Upper lobe of left lung (tissue), 4 donors: ENCODE measurements at regions not wholly inside any gene's neighbourhood (a gene's known extent, or its start where the extent isn't known, plus 50 kb on each side); places are given as distances from the start of the nearest gene placed in this dataset.

Experiments
- CTCF ChIP-seq, 6 experiments: fragments of 450-650 bp in 4 of 6; fragments of 200-600 bp in 2 of 6; sonication (generic) in 2 of 6; IDR thresholded peaks; one replicate each; pipeline ENCODE4 v1.5.1; 2016 to 2019; ENCODE audit warnings: antibody characterized with exemption in 6 of 6
- EP300 ChIP-seq, 4 donors: sonication (generic); formaldehyde crosslinking; IDR thresholded peaks; one replicate each; pipeline ENCODE4 v1.5.1; 2017; ENCODE audit warnings: antibody characterized with exemption in 4 of 4, control low read depth in 2 of 4
- POLR2A ChIP-seq, 4 donors: fragments of 450-650 bp; IDR thresholded peaks; one replicate each; pipeline ENCODE4 v1.5.1; 2016 to 2017; ENCODE audit warnings: antibody characterized with exemption in 4 of 4, mild to moderate bottlenecking in 2 of 4
- POLR2AphosphoS5 ChIP-seq, 2 donors: sonication (generic); formaldehyde crosslinking; IDR thresholded peaks; one replicate each; pipeline ENCODE4 v1.5.1; 2017; ENCODE audit warnings: antibody characterized with exemption in 2 of 2

GRCh38 chr4:148874331-148874730 is 432.1 kb upstream of the NR3C2 start:
- TF ChIP-seq CTCF (IDR thresholded peaks at IDR 0.05) (no peak), POLR2A (IDR thresholded peaks at IDR 0.05) (no peak), POLR2AphosphoS5 (IDR thresholded peaks at IDR 0.05) (no peak), EP300 (IDR thresholded peaks at IDR 0.05) (no peak)
